ENCODE measurements at regions not wholly inside any gene's neighbourhood (a gene's known extent, or its start where the extent isn't known, plus 50 kb on each side); places are given as distances from the start of the nearest gene placed in this dataset.

DNA sequence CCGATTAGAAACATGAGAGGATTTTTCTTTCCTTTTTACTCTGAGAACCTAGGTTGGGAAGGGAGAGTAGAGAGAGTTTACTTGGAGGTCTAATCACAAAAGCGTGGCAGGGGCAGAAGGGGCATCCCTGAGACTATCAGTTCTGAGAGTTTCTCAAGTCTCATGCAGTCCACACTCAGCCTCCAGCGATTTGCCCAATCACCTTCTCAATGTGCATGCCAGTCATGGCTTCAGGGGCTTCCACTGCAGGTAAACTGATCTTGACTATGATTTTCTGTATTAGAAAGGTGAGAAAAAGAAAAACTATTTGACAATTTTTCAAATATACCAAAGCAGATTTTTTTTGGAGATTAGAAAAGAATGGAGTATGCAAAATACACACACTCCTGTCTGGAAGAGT lies 617.1 kb upstream of the ZFP42 start:
- ChIA-PET POLR2A (ENCODE audit: unreplicated experiment) (no interaction called here), CTCF (no interaction called here)
- Histone ChIP-seq H3K27me3 (ENCODE audit: control insufficient read depth, insufficient read depth, low read length) (no peaks in the 10 kb centered on the region), H4K8ac (ENCODE audit: low read depth in 2 of 2, low read length in 2 of 2) (no peak overlapping the region), H3K9ac (ENCODE audit: low read depth, low read length) (no peak overlapping the region), H2AK5ac (ENCODE audit: low read depth, low read length) (no peak overlapping the region), H3K9me3 (ENCODE audit: control insufficient read depth, insufficient read depth, low read length) (no peaks in the 10 kb centered on the region), H4K5ac (ENCODE audit: low read depth, low read length) (no peak overlapping the region), H3K36me3 (ENCODE audit: control insufficient read depth, insufficient read depth, low read length) (no peaks in the 10 kb centered on the region), H2BK5ac (ENCODE audit: low read depth, low read length, poor library complexity, severe bottlenecking) (no peak overlapping the region), H3K9me1 (ENCODE audit: insufficient read depth, low read length) (no peaks in the 10 kb centered on the region), H3K4me1 (ENCODE audit: control insufficient read depth, insufficient read depth, low read length) (no peaks in the 10 kb centered on the region), H3K4me2 (ENCODE audit: low read depth, low read length) (no peak overlapping the region), H2BK15ac (ENCODE audit: low read depth, low read length) (no peak overlapping the region), H3K14ac (replicated peaks; ENCODE audit: low read depth, low read length) (no peak overlapping the region), H3K27ac (ENCODE audit: insufficient read depth, low read length) (no peak overlapping the region), H3K23ac (ENCODE audit: low read depth, low read length) (no peak overlapping the region), H2AFZ (replicated peaks; ENCODE audit: low read length, poor library complexity) (no peak overlapping the region), H2BK120ac (ENCODE audit: low read depth, low read length) (no peak overlapping the region), H4K20me1 (ENCODE audit: insufficient read depth, low read length) (no peaks in the 10 kb centered on the region), H3K18ac (ENCODE audit: low read depth, low read length) (no peak overlapping the region), H3K4me3 (ENCODE audit: insufficient read depth, low read depth, low read length) (no peak overlapping the region), H3K79me1 (ENCODE audit: low read depth in 1 of 2, low read length in 2 of 2) (no peaks in the 10 kb centered on the region), H3K56ac (ENCODE audit: extremely low read depth, insufficient read depth, low read length) (no peak overlapping the region), H4K91ac (ENCODE audit: insufficient read depth, low read depth, low read length) (no peak overlapping the region), H2BK20ac (ENCODE audit: low read depth, low read length) (no peak overlapping the region), H3K4ac (ENCODE audit: low read depth, low read length) (no peak overlapping the region), H2AK9ac (replicated peaks; ENCODE audit: low read depth, low read length, poor library complexity) (no peak overlapping the region)
- no peak for DNase-seq
- no TSS peak for BruUV-seq (replicated peaks)
- no peak for TF ChIP-seq USF2 (IDR thresholded peaks at IDR 0.05; ENCODE audit: low read depth, low read length)
- TF ChIP-seq MAFK (IDR thresholded peaks at IDR 0.05; ENCODE audit: low read depth, low read length): no peak
- no peak for TF ChIP-seq CHD1 (IDR thresholded peaks at IDR 0.05; ENCODE audit: low read depth, low read length)
- no peak for TF ChIP-seq MXI1 (IDR thresholded peaks at IDR 0.05; ENCODE audit: borderline replicate concordance, low read depth, low read length)
- TF ChIP-seq, protein P1, sequence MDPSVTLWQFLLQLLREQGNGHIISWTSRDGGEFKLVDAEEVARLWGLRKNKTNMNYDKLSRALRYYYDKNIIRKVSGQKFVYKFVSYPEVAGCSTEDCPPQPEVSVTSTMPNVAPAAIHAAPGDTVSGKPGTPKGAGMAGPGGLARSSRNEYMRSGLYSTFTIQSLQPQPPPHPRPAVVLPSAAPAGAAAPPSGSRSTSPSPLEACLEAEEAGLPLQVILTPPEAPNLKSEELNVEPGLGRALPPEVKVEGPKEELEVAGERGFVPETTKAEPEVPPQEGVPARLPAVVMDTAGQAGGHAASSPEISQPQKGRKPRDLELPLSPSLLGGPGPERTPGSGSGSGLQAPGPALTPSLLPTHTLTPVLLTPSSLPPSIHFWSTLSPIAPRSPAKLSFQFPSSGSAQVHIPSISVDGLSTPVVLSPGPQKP (IDR thresholded peaks at IDR 0.05; ENCODE audit: borderline replicate concordance, low read depth, low read length): no peak
- no peak for TF ChIP-seq RCOR1 (IDR thresholded peaks at IDR 0.05; ENCODE audit: insufficient replicate concordance, low read length)
- no peak for TF ChIP-seq POLR2A (IDR thresholded peaks at IDR 0.05; ENCODE audit: low read depth, low read length)
- no peak for TF ChIP-seq RFX5 (IDR thresholded peaks at IDR 0.05; ENCODE audit: low read depth, low read length)
- TF ChIP-seq FOS (IDR thresholded peaks at IDR 0.05; ENCODE audit: low read depth, low read length): no peak
- no peak for TF ChIP-seq CEBPB (IDR thresholded peaks at IDR 0.05; ENCODE audit: low read depth, low read length)
- TF ChIP-seq BHLHE40 (IDR thresholded peaks at IDR 0.05; ENCODE audit: low read depth, low read length): no peak
- TF ChIP-seq SMC3 (IDR thresholded peaks at IDR 0.05; ENCODE audit: low read depth, low read length): no peak
- no peak for TF ChIP-seq NFE2L2 (IDR thresholded peaks at IDR 0.05; ENCODE audit: low read depth, low read length)
- TF ChIP-seq RAD21 (IDR thresholded peaks at IDR 0.05; ENCODE audit: low read length): no peak
- TF ChIP-seq MAZ (IDR thresholded peaks at IDR 0.05; ENCODE audit: borderline replicate concordance, low read depth, low read length): no peak
- no peak for TF ChIP-seq CTCF (conservative IDR thresholded peaks at IDR 0.05; ENCODE audit: low read depth, low read length)
- intact Hi-C loops (cut with micrococcal nuclease) (no loop called here), dilution Hi-C loops (cut with HindIII; ENCODE audit: low sequenced_read_pairs, unreplicated experiment) (no loop called here), in situ Hi-C loops (cut with MboI; ENCODE audit: low sequenced_read_pairs) (no loop called here)
- no CpG with 5 or more reads among the region's 3 CpGs for WGBS, 2 experiments (ENCODE audit: extremely low coverage in 2 of 2, insufficient read length in 1 of 2)
- ATAC-seq (ENCODE audit: low read depth): no peak
